Neural cell (in vitro differentiated cells): ENCODE measurements at regions not wholly inside any gene's neighbourhood (a gene's known extent, or its start where the extent isn't known, plus 50 kb on each side); places are given as distances from the start of the nearest gene placed in this dataset.

ENCODE experiments used
- H2AFZ ChIP-seq: fragments of 200-600, 300-800 bp; sonication (generic), shearing (Covaris generic); 2 replicates; pipeline ENCODE4 v1.6.0; 2014; ENCODE audit warnings: low read depth, mild to moderate bottlenecking, antibody characterized with exemption, low read length, moderate library complexity
- H3F3A ChIP-seq: fragments of 200-600 bp; shearing (Covaris generic); 2 replicates; pipeline ENCODE4 v1.6.1; 2016; ENCODE audit warnings: mild to moderate bottlenecking, moderate library complexity, mixed read lengths, antibody characterized with exemption, low read length; ENCODE audit not compliant: insufficient read depth, poor library complexity, severe bottlenecking
- H3K27ac ChIP-seq: fragments of 200-600, 300-800 bp; sonication (generic), shearing (Covaris generic); 2 replicates; pipeline ENCODE4 v1.5.1; 2014; ENCODE audit warnings: mild to moderate bottlenecking, low read length, moderate library complexity
- H3K27me3 ChIP-seq: fragments of 300-800, 200-600 bp; sonication (generic), shearing (Covaris generic); 2 replicates; pipeline ENCODE4 v1.6.0; 2014; ENCODE audit warnings: mild to moderate bottlenecking, low read depth, low read length, moderate library complexity; ENCODE audit not compliant: insufficient read depth
- H3K36me3 ChIP-seq: fragments of 300-800, 200-600 bp; sonication (generic), shearing (Covaris generic); 2 replicates; pipeline ENCODE4 v1.5.1; 2014; ENCODE audit warnings: mild to moderate bottlenecking, antibody characterized with exemption, low read length, moderate library complexity; ENCODE audit not compliant: insufficient read depth
- H3K4me2 ChIP-seq: fragments of 300-800, 200-600 bp; sonication (generic), shearing (Covaris generic); 2 replicates; pipeline ENCODE4 v1.6.0; 2014; ENCODE audit warnings: mild to moderate bottlenecking, low read length
- H3K4me3 ChIP-seq: fragments of 300-800, 200-600 bp; sonication (generic), shearing (Covaris generic); 2 replicates; pipeline ENCODE4 v1.5.1; 2014; ENCODE audit warnings: mild to moderate bottlenecking, low read length, moderate library complexity
- H3K79me2 ChIP-seq: fragments of 200-600 bp; shearing (Covaris generic); replicated peaks from 2 replicates; pipeline ENCODE4 v1.6.0; 2014; ENCODE audit warnings: mild to moderate bottlenecking, low read length, moderate library complexity; ENCODE audit not compliant: insufficient read depth
- H3K9ac ChIP-seq: fragments of 300-800, 200-600 bp; sonication (generic), shearing (Covaris generic); 2 replicates; pipeline ENCODE4 v1.6.1; 2016; ENCODE audit warnings: mild to moderate bottlenecking, low read length, mixed read lengths
- H3K9me2 ChIP-seq: fragments of 200-600 bp; shearing (Covaris generic); 2 replicates; pipeline ENCODE4 v1.6.1; 2016; ENCODE audit warnings: mild to moderate bottlenecking, low read length, mixed read lengths; ENCODE audit not compliant: insufficient read depth
- H3K9me3 ChIP-seq: fragments of 200-600, 300-800 bp; sonication (generic), shearing (Covaris generic); 2 replicates; pipeline ENCODE4 v1.6.1; 2016; ENCODE audit warnings: mild to moderate bottlenecking, mixed run types, low read length, moderate library complexity, mixed read lengths
- H4K20me1 ChIP-seq: fragments of 200-600 bp; shearing (Covaris generic); 2 replicates; pipeline ENCODE4 v1.6.1; 2016; ENCODE audit warnings: mild to moderate bottlenecking, mixed run types; ENCODE audit not compliant: insufficient read depth
- CTCF ChIP-seq: fragments of 450-650 bp; IDR thresholded peaks from 2 replicates; pipeline ENCODE4 v1.5.1; 2014; ENCODE audit warnings: antibody characterized with exemption, mild to moderate bottlenecking, moderate library complexity; ENCODE audit not compliant: poor library complexity, severe bottlenecking
- EP300 ChIP-seq: fragments of 450-650 bp; conservative IDR thresholded peaks from 2 replicates; pipeline ENCODE4 v1.6.1; 2014; ENCODE audit warnings: antibody characterized with exemption, mild to moderate bottlenecking, moderate library complexity; ENCODE audit not compliant: poor library complexity, severe bottlenecking
- EZH2 ChIP-seq: fragments of 200-600, 300-800 bp; shearing (Covaris generic), sonication (generic); IDR thresholded peaks from 2 replicates; pipeline ENCODE4 v1.6.1; 2014; ENCODE audit warnings: antibody characterized with exemption, low read length, borderline replicate concordance, mild to moderate bottlenecking; ENCODE audit not compliant: insufficient read depth, poor library complexity, severe bottlenecking
- MXI1 ChIP-seq: fragments of 450-650 bp; conservative IDR thresholded peaks from 2 replicates; pipeline ENCODE4 v1.6.1; 2014; ENCODE audit warnings: antibody characterized with exemption, mild to moderate bottlenecking; ENCODE audit not compliant: poor library complexity, severe bottlenecking
- POLR2AphosphoS5 ChIP-seq: IDR thresholded peaks from 2 replicates; pipeline ENCODE4 v1.6.1; 2012
- RAD21 ChIP-seq: fragments of 450-650 bp; conservative IDR thresholded peaks from 2 replicates; pipeline ENCODE4 v1.6.1; 2014; ENCODE audit warnings: antibody characterized with exemption, mild to moderate bottlenecking, moderate library complexity
- REST ChIP-seq: IDR thresholded peaks from 2 replicates; pipeline ENCODE4 v1.6.1; 2012; ENCODE audit warnings: borderline replicate concordance
- SMC3 ChIP-seq: fragments of 450-650 bp; conservative IDR thresholded peaks from 2 replicates; pipeline ENCODE4 v1.6.1; 2014; ENCODE audit warnings: antibody characterized with exemption, mild to moderate bottlenecking, moderate library complexity; ENCODE audit not compliant: poor library complexity
- TAF1 ChIP-seq: IDR thresholded peaks from 2 replicates; pipeline ENCODE4 v1.6.1; 2012; ENCODE audit warnings: low read depth

- no peak overlapping the region for H2AFZ ChIP-seq
- no peak for TF ChIP-seq CTCF
- TF ChIP-seq EP300: no peak
- TF ChIP-seq TAF1: no peak
- TF ChIP-seq SMC3: no peak
- TF ChIP-seq RAD21: no peak
- TF ChIP-seq REST: no peak
- TF ChIP-seq EZH2: no peak
These were observed 152.1 kb upstream of the ITGA6 start for GRCh38 chr2:172275239-172275638.

GRCh38 chr2:172276961-172277360, 150.4 kb upstream of the ITGA6 start:
- Histone ChIP-seq H3K4me3 (no peak overlapping the region), H4K20me1 (no peaks in the 10 kb centered on the region), H3K4me2 (no peak overlapping the region), H3K9ac (no peak overlapping the region), H3K79me2 (no peaks in the 10 kb centered on the region), H3K36me3 (no peaks in the 10 kb centered on the region), H3K27ac (no peak overlapping the region), H3K9me2 (no peaks in the 10 kb centered on the region), H3K9me3 (peaks cover 4% of the 10 kb centered on the region), H3K27me3 (no peaks in the 10 kb centered on the region), H3F3A (no peaks in the 10 kb centered on the region), H2AFZ (no peak overlapping the region)
- no peak for TF ChIP-seq RAD21
- TF ChIP-seq POLR2AphosphoS5: no peak
- TF ChIP-seq SMC3: no peak
- TF ChIP-seq EZH2: no peak
- no peak for TF ChIP-seq CTCF
- TF ChIP-seq EP300: no peak
- TF ChIP-seq REST: no peak
- no peak for TF ChIP-seq TAF1
- no peak for TF ChIP-seq MXI1

More at GRCh38 chr2:172275239-172275638, 152.1 kb upstream of the ITGA6 start:
- no peak overlapping the region for H3K27ac ChIP-seq
- no peaks in the 10 kb centered on the region for H3K9me2 ChIP-seq
- no peaks in the 10 kb centered on the region for H3F3A ChIP-seq
- H3K27me3 ChIP-seq: no peaks in the 10 kb centered on the region
- no peak overlapping the region for H3K9ac ChIP-seq
- peaks cover 4% of the 10 kb centered on the region for H3K9me3 ChIP-seq
- H3K4me3 ChIP-seq: no peak overlapping the region
- no peaks in the 10 kb centered on the region for H3K36me3 ChIP-seq
- H4K20me1 ChIP-seq: no peaks in the 10 kb centered on the region
- no peak overlapping the region for H3K4me2 ChIP-seq
- H3K79me2 ChIP-seq: no peaks in the 10 kb centered on the region
